HG02840 (cell line): ENCODE measurements at regions not wholly inside any gene's neighbourhood (a gene's known extent, or its start where the extent isn't known, plus 50 kb on each side); places are given as distances from the start of the nearest gene placed in this dataset.
"Not testable (repeated sequence)": the region's sequence is repeated elsewhere in the genome, so short reads cannot be mapped to it uniquely, and the experiment has no call there.

Experiments used
- ATAC-seq: cut with Tn5 transposase; IDR thresholded peaks from one replicate; pipeline ENCODE4 v1.9.1; 2021; ENCODE audit warnings: mild to moderate bottlenecking, moderate library complexity, moderate number of reproducible peaks; ENCODE audit not compliant: unreplicated experiment, low FRiP score

- ATAC-seq, result no peak
Measured at GRCh38 chr13:94906605-94907004, 194.3 kb upstream of the SOX21 start.

- ATAC-seq, result no peak
Measured at GRCh38 chr13:94902722-94903407, 190.5 kb upstream of the SOX21 start.

GRCh38 chr13:94901070-94901469 is 188.7 kb upstream of the SOX21 start:
- no peak for ATAC-seq

- ATAC-seq, result no peak
Measured at GRCh38 chr13:94896719-94897317, 184.5 kb upstream of the SOX21 start.

GRCh38 chr13:94896238-94896637 is 183.9 kb upstream of the SOX21 start:
- no peak for ATAC-seq

GRCh38 chr13:94886191-94886590 is 173.8 kb upstream of the SOX21 start:
- ATAC-seq, result no peak

- ATAC-seq, result no peak
Measured at GRCh38 chr13:94880463-94880862, 168.1 kb upstream of the SOX21 start.

- ATAC-seq, result no peak
Measured at GRCh38 chr13:94878602-94879165, 166.3 kb upstream of the SOX21 start.

- no peak for ATAC-seq
Measured at GRCh38 chr13:94864474-94864873, 152.1 kb upstream of the SOX21 start.

- no peak for ATAC-seq
Measured at GRCh38 chr13:94860981-94861407, 148.6 kb upstream of the SOX21 start.

- no peak for ATAC-seq
Measured at GRCh38 chr13:94859811-94860210, 147.5 kb upstream of the SOX21 start.

- ATAC-seq, result no peak
Measured at GRCh38 chr13:94859278-94859691, 146.9 kb upstream of the SOX21 start.

GRCh38 chr13:94858856-94859255 is 146.5 kb upstream of the SOX21 start:
- no peak for ATAC-seq

- ATAC-seq, result no peak
Measured at GRCh38 chr13:94854688-94855087, 142.3 kb upstream of the SOX21 start.

- ATAC-seq, result no peak
Measured at GRCh38 chr13:94851576-94851975, 139.2 kb upstream of the SOX21 start.

- ATAC-seq, result no peak
Measured at GRCh38 chr13:94849254-94849653, 136.9 kb upstream of the SOX21 start.

GRCh38 chr13:94842901-94843300 is 130.6 kb upstream of the SOX21 start:
- ATAC-seq, result no peak

GRCh38 chr13:94837056-94837455 is 124.7 kb upstream of the SOX21 start:
- ATAC-seq, result not testable (repeated sequence)

GRCh38 chr13:94829837-94830365 is 117.6 kb upstream of the SOX21 start:
- no peak for ATAC-seq

GRCh38 chr13:94829185-94829836 is 117.0 kb upstream of the SOX21 start:
- no peak for ATAC-seq

GRCh38 chr13:94827566-94827965 is 115.2 kb upstream of the SOX21 start:
- ATAC-seq, result no peak
